SK-N-SH (cell line): ENCODE measurements at regions not wholly inside any gene's neighbourhood (a gene's known extent, or its start where the extent isn't known, plus 50 kb on each side); places are given as distances from the start of the nearest gene placed in this dataset.

Source experiments
- CTCF ChIA-PET: fragments of 300-600, 350-600 bp; formaldehyde crosslinking; extraction: SDS; loops from one replicate; lab custom pipeline; 2021; lab: Yijun Ruan, JAX
- POLR2A ChIA-PET: fragments of 350-600 bp; sonication (Branson Sonifier 250); formaldehyde crosslinking; extraction: SDS; loops from one replicate; lab custom pipeline; 2020; ENCODE audit warnings: antibody characterized with exemption, inconsistent platforms; lab: Yijun Ruan, JAX
- DNase-seq: peaks from one replicate; pipeline ENCODE4 v3.0.0; 2012
- H2AFZ ChIP-seq: fragments of 200-600 bp; sonication (generic); 2 replicates; pipeline ENCODE4 v1.8.1; 2016; ENCODE audit warnings: antibody characterized with exemption, mild to moderate bottlenecking, low read depth
- H3F3A ChIP-seq: fragments of 200-600 bp; sonication (generic); replicated peaks from 2 replicates; pipeline ENCODE3; 2016; ENCODE audit warnings: antibody characterized with exemption, mild to moderate bottlenecking; ENCODE audit not compliant: insufficient read depth
- H3K27ac ChIP-seq, 2 experiments: fragments of 200-500 bp in 1 of 2; fragments of 200-600 bp in 1 of 2; sonication (Bioruptor generic) in 1 of 2; sonication (generic), shearing (Covaris generic) in 1 of 2; 2 replicates each; pipeline versions ENCODE4 v1.5.1 to v1.6.1; 2014 to 2016; ENCODE audit warnings: low read depth in 2 of 2, inconsistent platforms in 1 of 2, low read length in 1 of 2, mild to moderate bottlenecking in 1 of 2, mixed read lengths in 1 of 2
- H3K27me3 ChIP-seq: fragments of 200-600 bp; sonication (generic), shearing (Covaris generic); 2 replicates; pipeline ENCODE4 v1.6.1; 2016; ENCODE audit warnings: mixed run types; ENCODE audit not compliant: insufficient read depth
- H3K36me3 ChIP-seq, 2 experiments: fragments of 200-500 bp in 1 of 2; fragments of 200-600 bp in 1 of 2; sonication (Bioruptor generic) in 1 of 2; sonication (generic) in 1 of 2; replicated peaks in 1 of 2; 2 replicates each; pipeline versions ENCODE3 to v1.5.1; 2014 to 2016; ENCODE audit warnings: low read length in 1 of 2, mild to moderate bottlenecking in 1 of 2; ENCODE audit not compliant: insufficient read depth in 2 of 2, control insufficient read depth in 1 of 2
- H3K4me1 ChIP-seq, 2 experiments: fragments of 200-500 bp in 1 of 2; fragments of 200-600 bp in 1 of 2; sonication (Bioruptor generic) in 1 of 2; sonication (generic), shearing (Covaris generic) in 1 of 2; 2 replicates each; pipeline versions ENCODE4 v1.5.1 to v1.6.1; 2014 to 2016; ENCODE audit warnings: low read depth in 1 of 2, low read length in 1 of 2, mixed run types in 1 of 2; ENCODE audit not compliant: insufficient read depth in 2 of 2, control insufficient read depth in 1 of 2
- H3K4me2 ChIP-seq: fragments of 200-600 bp; sonication (generic), shearing (Covaris generic); 2 replicates; pipeline ENCODE4 v1.6.1; 2017; ENCODE audit warnings: mixed run types
- H3K4me3 ChIP-seq, 2 experiments: fragments of 200-500 bp in 1 of 2; fragments of 200-600 bp in 1 of 2; sonication (Bioruptor generic) in 1 of 2; sonication (generic), shearing (Covaris generic) in 1 of 2; 2 replicates each; pipeline versions ENCODE4 v1.5.1 to v1.8.1; 2014 to 2016; ENCODE audit warnings: low read depth in 2 of 2, inconsistent platforms in 1 of 2, low read length in 1 of 2, mild to moderate bottlenecking in 1 of 2, mixed read lengths in 1 of 2, moderate library complexity in 1 of 2
- H3K79me2 ChIP-seq: fragments of 200-600 bp; sonication (generic); 2 replicates; pipeline ENCODE4 v1.8.1; 2017; ENCODE audit warnings: mild to moderate bottlenecking; ENCODE audit not compliant: insufficient read depth
- H3K9ac ChIP-seq: fragments of 200-600 bp; sonication (generic); 2 replicates; pipeline ENCODE4 v1.6.1; 2017; ENCODE audit warnings: mixed run types
- H3K9me2 ChIP-seq: fragments of 200-600 bp; sonication (generic); 2 replicates; pipeline ENCODE4 v1.6.1; 2017; ENCODE audit warnings: mixed run types
- H3K9me3 ChIP-seq: fragments of 200-600 bp; sonication (generic); 2 replicates; pipeline ENCODE4 v1.6.1; 2017; ENCODE audit warnings: mixed run types, mild to moderate bottlenecking, moderate library complexity
- H4K20me1 ChIP-seq: fragments of 200-600 bp; sonication (generic); 2 replicates; pipeline ENCODE4 v1.6.1; 2017; ENCODE audit warnings: mild to moderate bottlenecking, mixed run types; ENCODE audit not compliant: insufficient read depth
- CHD2 ChIP-seq: fragments of 150-350 bp; IDR thresholded peaks from 2 replicates; pipeline ENCODE4 v1.6.1; 2018; ENCODE audit warnings: low read length; ENCODE audit not compliant: partially characterized antibody
- CTCF ChIP-seq: fragments of 200-600 bp; sonication (generic); IDR thresholded peaks from 2 replicates; pipeline ENCODE4 v1.6.1; 2017; ENCODE audit warnings: antibody characterized with exemption, mild to moderate bottlenecking, moderate library complexity
- ELF1 ChIP-seq: IDR thresholded peaks from 2 replicates; pipeline ENCODE4 v1.4.0; 2012
- EP300 ChIP-seq, 2 experiments: IDR thresholded peaks; 2 replicates each; pipeline versions ENCODE4 v1.4.0 to v1.6.1; 2012; ENCODE audit warnings: borderline replicate concordance in 1 of 2, low read depth in 1 of 2, low read length in 1 of 2
- FOSL2 ChIP-seq: IDR thresholded peaks from 2 replicates; pipeline ENCODE4 v1.4.0; 2012; ENCODE audit warnings: low read depth, mild to moderate bottlenecking, moderate library complexity, borderline replicate concordance
- FOXJ3 ChIP-seq: sonication (generic); formaldehyde crosslinking; IDR thresholded peaks from 2 replicates; pipeline ENCODE4 v1.5.1; 2020; ENCODE audit warnings: mild to moderate bottlenecking, missing genetic modification reagents
- FOXM1 ChIP-seq: IDR thresholded peaks from 2 replicates; pipeline ENCODE4 v1.4.0; 2012; ENCODE audit warnings: low read depth, mild to moderate bottlenecking
- GATA2 ChIP-seq: sonication (generic); formaldehyde crosslinking; IDR thresholded peaks from 2 replicates; pipeline ENCODE4 v1.5.0; 2020; ENCODE audit warnings: mild to moderate bottlenecking, missing genetic modification reagents
- JUND ChIP-seq: IDR thresholded peaks from 2 replicates; pipeline ENCODE4 v1.4.0; 2012
- MEF2A ChIP-seq: IDR thresholded peaks from 2 replicates; pipeline ENCODE4 v1.4.0; 2012; ENCODE audit warnings: low read depth, borderline replicate concordance
- MXI1 ChIP-seq: IDR thresholded peaks from 2 replicates; pipeline ENCODE4 v1.6.1; 2012; ENCODE audit warnings: mild to moderate bottlenecking, low read depth, low read length, improper control_type of control experiment
- PBX3 ChIP-seq: IDR thresholded peaks from 2 replicates; pipeline ENCODE4; 2012
- REST ChIP-seq: IDR thresholded peaks from 2 replicates; pipeline ENCODE4 v1.6.1; 2012; ENCODE audit warnings: mild to moderate bottlenecking, low read depth, low read length, moderate library complexity
- RXRA ChIP-seq: IDR thresholded peaks from 2 replicates; pipeline ENCODE4 v1.4.0; 2012; ENCODE audit warnings: low read depth, mild to moderate bottlenecking, borderline replicate concordance
- TAF1 ChIP-seq: IDR thresholded peaks from 2 replicates; pipeline ENCODE4 v1.6.1; 2012; ENCODE audit warnings: low read depth, mild to moderate bottlenecking, low read length, moderate library complexity, borderline replicate concordance
- TCF12 ChIP-seq: IDR thresholded peaks from 2 replicates; pipeline ENCODE4 v1.4.0; 2012
- TEAD4 ChIP-seq: IDR thresholded peaks from 2 replicates; pipeline ENCODE4 v1.4.0; 2012; ENCODE audit warnings: mild to moderate bottlenecking, borderline replicate concordance; ENCODE audit not compliant: insufficient read depth
- WGBS: methylation state at CpG from one replicate; pipeline ENCODE4 v1.1.6; 2017; ENCODE audit warnings: low lambda C conversion rate; 5-methylcytosine and 5-hydroxymethylcytosine counted together

- Histone ChIP-seq H3K27me3 (no peaks in the 10 kb centered on the region), H3K27ac (no peak overlapping the region; a peak in 1 of 4 replicates), H4K20me1 (no peaks in the 10 kb centered on the region), H3K9me2 (no peaks in the 10 kb centered on the region), H3K79me2 (no peaks in the 10 kb centered on the region), H3K9ac (no peak overlapping the region), H3K36me3 (no peaks in the 10 kb centered on the region), H3K4me1 (peaks cover 6 to 12% of the 10 kb centered on the region in 2 experiments), H3K4me3 (no peak overlapping the region), H3K4me2 (no peak overlapping the region)
- DNase-seq, result no peak
- TF ChIP-seq FOXM1 (no peak), PBX3 (no peak), EP300 (IDR thresholded peaks at IDR 0.05; ENCODE audit: borderline replicate concordance in 1 of 2, low read depth in 1 of 2, low read length in 1 of 2) (no peak), ELF1 (no peak), RXRA (no peak), TEAD4 (no peak), CHD2 (no peak), TAF1 (no peak), MXI1 (no peak), CTCF (no peak), FOXJ3 (CRISPR knock-in tag) (no peak), TCF12 (no peak), GATA2 (CRISPR knock-in tag) (no peak), REST (no peak), MEF2A (no peak), FOSL2 (no peak), JUND (no peak)
- TF ChIP-seq, all 33 proteins: peak for 0
- Histone ChIP-seq H2AFZ (no peak overlapping the region), H3K9me3 (no peaks in the 10 kb centered on the region), H3F3A (peaks cover 4% of the 10 kb centered on the region)
- whole genome bisulfite sequencing, result 46% methylated on average over 3 of the region's 4 CpGs
- POLR2A ChIA-PET, result no interaction called here
- CTCF ChIA-PET, result no interaction called here
Observed at GRCh38 chr22:27207907-27208306, 550.5 kb downstream of the MIAT start.
